ENCODE measurements at regions not wholly inside any gene's neighbourhood (a gene's known extent, or its start where the extent isn't known, plus 50 kb on each side); places are given as distances from the start of the nearest gene placed in this dataset.

GRCh38 chr1:182003953-182004586 is 57.4 kb downstream of the ZNF648 start:
- Histone ChIP-seq H3K9me3 (ENCODE audit: insufficient read depth, low read length) (peaks cover 7% of the 10 kb centered on the region; the same call in 1 of the 2 replicates), H3K36me3 (ENCODE audit: insufficient read depth, insufficient read length, low read length) (no peaks in the 10 kb centered on the region), H3K27me3 (ENCODE audit: insufficient read depth, insufficient read length) (no peaks in the 10 kb centered on the region), H3K4me1 (ENCODE audit: insufficient read depth, insufficient read length) (peaks cover 5% of the 10 kb centered on the region), H3K4me3 (ENCODE audit: insufficient read length, low read depth) (no peak overlapping the region), H3K9ac (ENCODE audit: insufficient read length, low read depth) (no peak overlapping the region)
- TF ChIP-seq ZNF274 (IDR thresholded peaks at IDR 0.05; ENCODE audit: low read depth, low read length), result no peak
- TF ChIP-seq YY1 (IDR thresholded peaks at IDR 0.05; ENCODE audit: insufficient read depth, insufficient read length), result no peak
- TF ChIP-seq SUZ12 (IDR thresholded peaks at IDR 0.05; ENCODE audit: extremely low read depth, insufficient read depth, insufficient read length), result no peak
- no peak for DNase-seq (ENCODE audit: low read depth, low spot score)

GRCh38 chr1:182003025-182003725 is 58.3 kb downstream of the ZNF648 start:
- peaks cover 5% of the 10 kb centered on the region for H3K4me1 ChIP-seq (ENCODE audit: insufficient read depth, insufficient read length)
- H3K27me3 ChIP-seq (ENCODE audit: insufficient read depth, insufficient read length), result no peaks in the 10 kb centered on the region
- no peak for DNase-seq (ENCODE audit: low read depth, low spot score)
- H3K9me3 ChIP-seq (ENCODE audit: insufficient read depth, low read length), result peaks cover 7% of the 10 kb centered on the region; the same call in 1 of the 2 replicates
- no peak overlapping the region for H3K4me3 ChIP-seq (ENCODE audit: insufficient read length, low read depth)
- TF ChIP-seq SUZ12 (IDR thresholded peaks at IDR 0.05; ENCODE audit: extremely low read depth, insufficient read depth, insufficient read length) (no peak), YY1 (IDR thresholded peaks at IDR 0.05; ENCODE audit: insufficient read depth, insufficient read length) (no peak), ZNF274 (IDR thresholded peaks at IDR 0.05; ENCODE audit: low read depth, low read length) (no peak)
- H3K36me3 ChIP-seq (ENCODE audit: insufficient read depth, insufficient read length, low read length), result no peaks in the 10 kb centered on the region
- H3K9ac ChIP-seq (ENCODE audit: insufficient read length, low read depth), result no peak overlapping the region

DNA sequence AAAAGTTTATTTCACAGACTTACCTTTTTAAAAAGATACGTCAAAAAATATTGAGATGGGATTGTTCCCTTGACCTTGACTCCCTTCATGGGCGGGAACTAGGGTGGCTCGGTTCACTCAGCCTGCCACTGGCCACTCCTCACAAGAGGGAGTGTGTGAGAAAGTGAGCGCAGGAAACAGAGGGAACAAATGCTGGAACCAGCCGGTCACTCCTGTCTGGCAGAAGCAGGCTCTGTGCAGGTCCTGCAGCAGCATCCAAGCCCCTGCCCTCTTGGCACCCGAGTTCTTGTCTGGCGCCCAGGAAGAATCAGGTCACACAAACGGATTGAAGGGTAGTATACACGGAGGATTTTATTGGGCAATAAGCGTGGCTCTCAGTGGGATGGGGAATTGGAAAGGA is 58.9 kb downstream of the ZNF648 start:
- H3K36me3 ChIP-seq (ENCODE audit: insufficient read depth, insufficient read length, low read length), result no peaks in the 10 kb centered on the region
- no peak overlapping the region for H3K4me3 ChIP-seq (ENCODE audit: insufficient read length, low read depth)
- no peaks in the 10 kb centered on the region for H3K27me3 ChIP-seq (ENCODE audit: insufficient read depth, insufficient read length)
- H3K9ac ChIP-seq (ENCODE audit: insufficient read length, low read depth), result no peak overlapping the region
- H3K4me1 ChIP-seq (ENCODE audit: insufficient read depth, insufficient read length), result peaks cover 5% of the 10 kb centered on the region
- DNase-seq (ENCODE audit: low read depth, low spot score), result no peak
- TF ChIP-seq ZNF274 (IDR thresholded peaks at IDR 0.05; ENCODE audit: low read depth, low read length) (no peak), YY1 (IDR thresholded peaks at IDR 0.05; ENCODE audit: insufficient read depth, insufficient read length) (no peak), SUZ12 (IDR thresholded peaks at IDR 0.05; ENCODE audit: extremely low read depth, insufficient read depth, insufficient read length) (no peak)
- peaks cover 7% of the 10 kb centered on the region; the same call in 1 of the 2 replicates for H3K9me3 ChIP-seq (ENCODE audit: insufficient read depth, low read length)

- TF ChIP-seq ZNF274 (IDR thresholded peaks at IDR 0.05; ENCODE audit: low read depth, low read length) (no peak), YY1 (IDR thresholded peaks at IDR 0.05; ENCODE audit: insufficient read depth, insufficient read length) (no peak), SUZ12 (IDR thresholded peaks at IDR 0.05; ENCODE audit: extremely low read depth, insufficient read depth, insufficient read length) (no peak)
- H3K4me3 ChIP-seq (ENCODE audit: insufficient read length, low read depth), result no peak overlapping the region
- H3K27me3 ChIP-seq (ENCODE audit: insufficient read depth, insufficient read length), result no peaks in the 10 kb centered on the region
- no peaks in the 10 kb centered on the region for H3K36me3 ChIP-seq (ENCODE audit: insufficient read depth, insufficient read length, low read length)
- peaks cover under 1% of the 10 kb centered on the region for H3K4me1 ChIP-seq (ENCODE audit: insufficient read depth, insufficient read length)
- no peak overlapping the region for H3K9ac ChIP-seq (ENCODE audit: insufficient read length, low read depth)
- H3K9me3 ChIP-seq (ENCODE audit: insufficient read depth, low read length), result no peaks in the 10 kb centered on the region
- DNase-seq (ENCODE audit: low read depth, low spot score), result no peak
These were observed 62.7 kb downstream of the ZNF648 start for GRCh38 chr1:181998858-181999257.

DNA sequence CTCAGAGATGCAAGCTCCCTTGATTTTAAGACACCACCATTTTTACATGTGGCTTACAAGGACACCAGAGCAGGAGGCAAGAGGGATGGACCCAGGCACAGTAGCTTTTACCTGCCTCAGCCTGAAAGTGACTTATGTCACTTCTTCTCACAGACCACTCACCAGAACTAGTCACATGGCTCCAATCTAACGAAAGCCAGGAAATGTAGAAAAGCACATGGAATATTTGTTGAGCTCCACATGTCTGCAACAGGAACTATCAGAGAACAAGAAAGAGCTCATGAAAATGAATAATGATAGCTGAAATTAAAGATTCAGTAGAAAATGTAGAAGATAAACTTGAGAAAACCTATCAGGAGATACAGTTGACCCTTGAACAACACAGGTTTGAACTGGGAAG is 69.4 kb downstream of the ZNF648 start:
- Histone ChIP-seq H3K9ac (ENCODE audit: insufficient read length, low read depth) (no peak overlapping the region), H3K4me3 (ENCODE audit: insufficient read length, low read depth) (no peak overlapping the region), H3K4me1 (ENCODE audit: insufficient read depth, insufficient read length) (no peaks in the 10 kb centered on the region), H3K27me3 (ENCODE audit: insufficient read depth, insufficient read length) (no peaks in the 10 kb centered on the region), H3K9me3 (ENCODE audit: insufficient read depth, low read length) (no peaks in the 10 kb centered on the region), H3K36me3 (ENCODE audit: insufficient read depth, insufficient read length, low read length) (no peaks in the 10 kb centered on the region)
- no peak for DNase-seq (ENCODE audit: low read depth, low spot score)
- TF ChIP-seq SUZ12 (IDR thresholded peaks at IDR 0.05; ENCODE audit: extremely low read depth, insufficient read depth, insufficient read length) (no peak), ZNF274 (IDR thresholded peaks at IDR 0.05; ENCODE audit: low read depth, low read length) (no peak), YY1 (IDR thresholded peaks at IDR 0.05; ENCODE audit: insufficient read depth, insufficient read length) (no peak)

GRCh38 chr1:181990728-181991127 is 70.8 kb downstream of the ZNF648 start:
- TF ChIP-seq SUZ12 (IDR thresholded peaks at IDR 0.05; ENCODE audit: extremely low read depth, insufficient read depth, insufficient read length) (no peak), ZNF274 (IDR thresholded peaks at IDR 0.05; ENCODE audit: low read depth, low read length) (no peak), YY1 (IDR thresholded peaks at IDR 0.05; ENCODE audit: insufficient read depth, insufficient read length) (no peak)
- Histone ChIP-seq H3K9me3 (ENCODE audit: insufficient read depth, low read length) (no peaks in the 10 kb centered on the region), H3K4me3 (ENCODE audit: insufficient read length, low read depth) (no peak overlapping the region)

GRCh38 chr1:181989261-181989920 is 72.1 kb downstream of the ZNF648 start:
- peaks cover 5% of the 10 kb centered on the region for H3K4me1 ChIP-seq (ENCODE audit: insufficient read depth, insufficient read length)
- no peaks in the 10 kb centered on the region for H3K27me3 ChIP-seq (ENCODE audit: insufficient read depth, insufficient read length)
- no peak overlapping the region for H3K9ac ChIP-seq (ENCODE audit: insufficient read length, low read depth)
- H3K36me3 ChIP-seq (ENCODE audit: insufficient read depth, insufficient read length, low read length), result no peaks in the 10 kb centered on the region
- no peak for TF ChIP-seq YY1 (IDR thresholded peaks at IDR 0.05; ENCODE audit: insufficient read depth, insufficient read length)
- TF ChIP-seq ZNF274 (IDR thresholded peaks at IDR 0.05; ENCODE audit: low read depth, low read length), result no peak
- TF ChIP-seq SUZ12 (IDR thresholded peaks at IDR 0.05; ENCODE audit: extremely low read depth, insufficient read depth, insufficient read length), result no peak
- no peak for DNase-seq (ENCODE audit: low read depth, low spot score)
- H3K9me3 ChIP-seq (ENCODE audit: insufficient read depth, low read length), result no peaks in the 10 kb centered on the region
- no peak overlapping the region for H3K4me3 ChIP-seq (ENCODE audit: insufficient read length, low read depth)

More at GRCh38 chr1:181990728-181991127, 70.8 kb downstream of the ZNF648 start:
- no peak overlapping the region for H3K9ac ChIP-seq (ENCODE audit: insufficient read length, low read depth)
- DNase-seq (ENCODE audit: low read depth, low spot score), result no peak
- no peaks in the 10 kb centered on the region for H3K36me3 ChIP-seq (ENCODE audit: insufficient read depth, insufficient read length, low read length)
- peaks cover 5% of the 10 kb centered on the region for H3K4me1 ChIP-seq (ENCODE audit: insufficient read depth, insufficient read length)
- H3K27me3 ChIP-seq (ENCODE audit: insufficient read depth, insufficient read length), result no peaks in the 10 kb centered on the region

All from NT2/D1 (cell line).